Activated CD4-positive, CD25-positive, alpha-beta regulatory T cell treated with anti-CD3 and anti-CD28 coated beads, Interleukin-2, amount 50 U/mL, for 72 hours (primary cell): ENCODE measurements at regions not wholly inside any gene's neighbourhood (a gene's known extent, or its start where the extent isn't known, plus 50 kb on each side); places are given as distances from the start of the nearest gene placed in this dataset.

ENCODE experiments used
- DNase-seq: peaks from one replicate; pipeline ENCODE4 v3.0.0; 2021

- no peak for DNase-seq
These were observed 226.4 kb upstream of the HABP2 start for GRCh38 chr10:113326160-113327111.

DNA sequence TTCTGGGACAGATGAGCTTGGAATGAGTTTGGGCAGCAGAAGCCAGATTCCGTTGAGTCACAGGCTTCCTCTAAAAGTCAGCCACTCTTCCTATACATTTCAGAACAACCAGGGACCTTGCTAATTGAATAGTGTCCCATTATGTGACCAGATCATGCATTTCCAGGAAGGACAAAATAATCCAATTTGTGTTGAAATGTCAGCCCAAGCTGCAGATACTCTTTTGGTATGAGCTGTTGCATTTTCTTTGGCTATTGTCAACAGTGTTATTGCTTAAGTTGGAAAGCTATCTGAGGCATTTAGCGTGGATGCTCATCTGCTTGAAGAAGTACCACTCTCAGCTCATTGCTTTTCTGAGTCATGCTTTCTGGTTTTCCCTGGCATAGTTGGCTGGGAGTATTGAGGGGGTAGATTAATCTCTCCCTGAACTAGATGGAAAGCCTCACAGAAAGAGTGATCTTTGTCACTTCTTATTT is 223.7 kb upstream of the HABP2 start:
- DNase-seq: no peak

GRCh38 chr10:113331961-113332360 is 220.9 kb upstream of the HABP2 start:
- no peak for DNase-seq

GRCh38 chr10:113333313-113333712 is 219.5 kb upstream of the HABP2 start:
- no peak for DNase-seq

GRCh38 chr10:113335592-113335991 is 217.3 kb upstream of the HABP2 start:
- DNase-seq: no peak

- no peak for DNase-seq
These were observed 216.2 kb upstream of the HABP2 start for GRCh38 chr10:113336549-113337130.

- DNase-seq: no peak
These were observed 215.7 kb upstream of the HABP2 start for GRCh38 chr10:113337142-113337541.

DNA sequence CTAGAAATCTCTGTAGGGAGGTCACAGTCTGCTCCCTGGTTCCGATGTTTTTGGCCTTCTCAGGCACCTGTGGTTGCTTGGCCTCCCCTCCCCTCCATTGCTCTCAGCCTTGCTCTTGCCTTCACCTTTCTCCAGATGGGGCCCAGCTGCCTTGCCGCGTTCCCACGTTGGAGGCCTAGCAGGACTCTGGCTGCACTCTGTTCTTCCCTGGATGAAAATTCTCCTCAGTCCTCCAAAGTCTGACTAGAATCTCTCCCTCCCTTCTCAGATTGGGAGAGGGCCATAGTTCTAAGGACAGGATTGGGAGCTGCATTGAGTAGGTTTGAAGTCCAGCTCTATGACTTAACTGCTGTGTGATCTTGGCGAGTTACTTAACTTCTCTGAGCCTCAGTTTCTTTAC is 213.7 kb upstream of the HABP2 start:
- no peak for DNase-seq

GRCh38 chr10:113340282-113340681 is 212.6 kb upstream of the HABP2 start:
- DNase-seq: no peak

- no peak for DNase-seq
These were observed 211.7 kb upstream of the HABP2 start for GRCh38 chr10:113341138-113341537.

DNA sequence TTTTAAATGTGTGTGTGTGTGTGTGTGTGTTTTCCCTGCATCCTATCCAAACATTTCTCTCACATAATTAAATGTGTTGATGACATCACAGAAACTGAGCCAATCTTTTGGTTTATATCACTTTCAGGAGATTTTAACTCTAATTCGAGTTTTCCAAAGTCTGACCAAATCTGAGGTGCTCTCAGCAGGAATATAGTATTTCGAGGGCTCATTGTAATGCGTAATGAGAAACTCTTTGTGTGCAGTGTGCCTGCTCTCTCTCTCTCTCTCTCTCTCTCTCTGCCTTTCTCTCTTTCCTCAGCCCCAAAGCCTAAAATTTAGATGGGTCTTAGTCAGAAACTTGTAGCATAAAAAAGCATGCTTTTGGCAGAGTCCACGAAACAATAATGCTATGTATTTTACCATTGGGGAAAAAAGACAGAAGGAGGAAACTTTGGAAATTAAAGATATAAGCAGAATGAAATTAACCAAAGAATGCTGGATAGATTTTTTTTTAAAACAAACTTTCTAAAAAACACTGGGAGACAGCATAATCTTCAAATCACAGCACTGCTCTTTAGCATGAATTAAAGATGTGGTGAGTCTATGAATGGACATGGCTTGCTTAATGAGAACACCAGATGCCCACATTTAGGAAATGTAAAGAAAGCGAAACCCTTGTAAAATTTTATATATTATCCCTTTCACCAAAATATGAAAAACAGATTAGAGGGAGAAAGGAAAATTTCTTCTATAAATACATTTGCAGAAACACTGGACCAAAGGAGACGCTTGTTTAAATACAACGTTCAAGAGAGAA is 206.8 kb upstream of the HABP2 start:
- DNase-seq: no peak

GRCh38 chr10:113347508-113347907 is 205.3 kb upstream of the HABP2 start:
- DNase-seq: no peak

- no peak for DNase-seq
These were observed 204.2 kb upstream of the HABP2 start for GRCh38 chr10:113348694-113349093.

- no peak for DNase-seq
These were observed 202.4 kb upstream of the HABP2 start for GRCh38 chr10:113350311-113351040.

DNA sequence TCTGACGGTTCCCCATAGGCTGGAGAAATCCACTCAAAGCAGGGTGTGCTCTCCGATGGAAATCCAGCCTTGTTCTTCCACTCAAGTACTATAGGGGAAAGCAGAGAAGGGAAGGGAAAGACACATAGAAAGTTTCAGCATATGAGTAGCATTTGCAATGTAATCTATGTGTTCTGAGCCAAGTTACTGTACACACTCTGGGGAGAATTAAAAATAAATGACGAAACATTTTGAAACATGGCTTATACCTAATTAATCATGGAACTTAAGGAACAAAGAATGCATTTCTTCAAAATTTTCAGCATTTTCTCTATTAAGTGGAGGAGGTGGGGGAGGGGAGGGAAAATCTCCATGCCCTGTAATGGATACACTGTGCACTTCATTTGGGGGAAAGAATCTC is 198.1 kb upstream of the HABP2 start:
- no peak for DNase-seq

- no peak for DNase-seq
These were observed 195.8 kb upstream of the HABP2 start for GRCh38 chr10:113356794-113357680.

DNA sequence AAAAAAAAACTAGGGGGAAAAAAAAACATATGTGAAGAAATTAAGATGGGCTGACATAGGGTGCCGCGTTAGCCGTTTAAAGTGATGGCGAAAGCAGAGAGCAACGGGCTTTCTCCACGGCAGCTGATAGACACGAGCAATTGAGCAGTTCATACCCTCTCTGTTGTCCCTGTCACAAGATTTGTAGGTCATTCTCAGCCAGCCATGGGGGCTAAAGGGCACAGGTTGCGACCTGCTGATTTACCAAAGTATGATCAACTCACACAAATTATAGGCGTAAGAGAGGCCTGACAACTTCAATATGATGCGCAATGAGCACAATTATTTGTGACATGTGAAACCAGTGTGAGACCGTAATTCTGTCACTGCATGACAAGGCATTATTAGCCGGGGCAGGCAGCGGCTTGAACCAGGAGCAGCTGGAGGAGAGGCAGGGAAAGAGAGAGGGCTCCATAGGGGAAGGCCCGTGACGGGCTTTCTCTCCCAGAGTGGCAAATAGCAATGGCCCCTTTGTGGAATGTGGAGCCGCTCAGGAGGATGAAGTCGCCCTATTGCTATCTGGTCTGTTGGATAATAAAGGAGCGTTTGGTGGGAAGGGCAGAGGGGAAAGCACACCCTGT is 195.1 kb upstream of the HABP2 start:
- no peak for DNase-seq

DNA sequence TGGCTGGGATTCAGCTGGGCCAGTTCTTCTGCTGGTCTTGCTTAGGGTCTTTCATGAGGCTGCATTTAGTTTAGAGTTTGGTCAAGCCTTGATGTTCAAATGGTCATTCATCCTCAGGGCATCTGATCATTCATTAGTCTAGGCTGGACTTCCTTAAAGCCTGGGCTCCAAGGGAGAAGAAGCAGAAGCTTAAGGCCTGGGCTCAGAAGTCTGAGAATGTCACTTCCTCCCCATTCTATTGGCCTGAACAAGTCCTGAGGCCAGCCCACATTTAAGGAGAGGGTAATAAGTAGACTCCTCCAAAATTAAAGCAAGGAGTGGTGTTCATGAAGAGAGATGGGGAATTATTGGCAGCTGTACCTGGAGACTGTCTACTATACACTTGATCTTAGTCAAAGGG is 193.2 kb upstream of the HABP2 start:
- DNase-seq: no peak

DNA sequence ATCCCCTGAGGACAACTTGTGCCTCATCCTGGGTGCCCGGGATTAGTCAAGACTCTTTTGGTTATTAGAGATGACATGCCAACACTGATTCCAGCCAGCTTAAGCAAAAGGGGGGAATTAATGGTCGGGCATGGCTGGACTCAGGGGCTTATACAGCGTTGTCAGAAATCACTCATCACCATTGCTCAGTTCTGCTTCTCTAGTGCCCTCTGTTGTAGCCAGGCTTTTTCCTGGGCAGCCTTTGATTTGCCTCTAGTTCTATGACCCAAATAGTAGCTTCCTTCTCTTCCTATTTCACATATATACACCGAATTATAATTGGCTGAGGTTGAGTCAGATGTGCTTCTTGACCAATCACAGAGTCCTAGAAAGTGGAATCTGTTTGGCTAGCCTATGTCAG is 192.0 kb upstream of the HABP2 start:
- DNase-seq: no peak

DNA sequence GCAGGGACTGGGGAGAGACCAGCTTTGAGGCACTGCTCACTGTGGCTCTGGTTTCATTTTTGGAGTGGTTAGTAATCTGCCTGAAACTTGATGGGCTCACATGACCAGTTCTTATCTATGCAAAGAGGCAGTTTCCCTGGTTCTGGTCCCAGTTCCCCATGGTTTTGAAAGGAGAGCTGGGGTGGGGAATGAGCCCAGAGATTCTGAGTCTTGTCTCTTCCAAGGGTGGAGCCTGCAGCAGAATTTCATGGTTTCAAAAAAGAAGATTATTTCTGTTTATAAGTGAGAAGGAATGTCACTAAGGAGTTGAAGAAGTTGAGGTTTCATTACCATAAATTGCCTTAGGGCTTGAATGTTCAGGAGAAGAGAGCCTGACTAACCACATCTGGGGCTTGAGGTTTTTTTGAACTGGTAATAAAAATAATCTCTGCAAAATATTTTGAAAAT is 190.2 kb upstream of the HABP2 start:
- no peak for DNase-seq

DNA sequence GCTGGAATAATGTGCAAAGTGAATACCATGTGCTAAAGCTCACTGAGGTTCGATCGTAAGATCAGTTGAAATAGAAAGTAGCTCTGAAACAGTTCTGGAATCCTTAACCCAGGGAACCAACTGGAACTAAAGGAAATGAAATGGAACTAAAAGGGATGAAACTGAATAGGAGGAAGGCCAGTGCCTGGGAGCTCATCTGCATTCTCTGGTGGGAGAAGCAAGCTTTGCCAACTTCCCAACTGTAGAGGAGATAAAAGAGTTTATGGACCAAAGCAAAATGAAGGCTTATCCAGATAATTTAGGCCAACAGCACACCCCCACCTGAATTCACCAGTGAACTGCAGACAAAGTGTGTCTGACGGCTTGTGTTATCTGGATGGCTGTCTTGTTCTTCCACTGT is 188.6 kb upstream of the HABP2 start:
- DNase-seq: no peak
